HG02884 (cell line): ENCODE measurements at regions not wholly inside any gene's neighbourhood (a gene's known extent, or its start where the extent isn't known, plus 50 kb on each side); places are given as distances from the start of the nearest gene placed in this dataset.

Experiments used
- ATAC-seq: cut with Tn5 transposase; IDR thresholded peaks from one replicate; pipeline ENCODE4 v1.9.1; 2021; ENCODE audit warnings: mild to moderate bottlenecking, moderate library complexity; ENCODE audit not compliant: unreplicated experiment

GRCh38 chr18:46291149-46291548 is 187.0 kb downstream of the HAUS1 start:
- ATAC-seq = no peak

- no peak for ATAC-seq
These were observed 189.6 kb downstream of the HAUS1 start for GRCh38 chr18:46293742-46294181.

GRCh38 chr18:46294318-46294717 is 190.1 kb downstream of the HAUS1 start:
- ATAC-seq = no peak

- ATAC-seq = no peak
These were observed 190.6 kb downstream of the HAUS1 start for GRCh38 chr18:46294751-46295150.

GRCh38 chr18:46295416-46295815 is 191.2 kb downstream of the HAUS1 start:
- ATAC-seq = no peak

GRCh38 chr18:46296656-46297055 is 192.5 kb downstream of the HAUS1 start:
- ATAC-seq = no peak

- ATAC-seq = no peak
These were observed 192.9 kb downstream of the HAUS1 start for GRCh38 chr18:46297124-46297523.

- no peak for ATAC-seq
These were observed 193.4 kb downstream of the HAUS1 start for GRCh38 chr18:46297621-46298020.

GRCh38 chr18:46298511-46298910 is 194.3 kb downstream of the HAUS1 start:
- ATAC-seq = no peak

- no peak for ATAC-seq
These were observed 195.4 kb downstream of the HAUS1 start for GRCh38 chr18:46299465-46300008.

- ATAC-seq = no peak
These were observed 196.9 kb downstream of the HAUS1 start for GRCh38 chr18:46301081-46301480.

- ATAC-seq = no peak
These were observed 197.4 kb downstream of the HAUS1 start for GRCh38 chr18:46301571-46301970.

GRCh38 chr18:46302528-46303485 is 198.6 kb downstream of the HAUS1 start:
- ATAC-seq = no peak

GRCh38 chr18:46310258-46310657 is 206.1 kb downstream of the HAUS1 start:
- ATAC-seq = no peak

GRCh38 chr18:46310675-46311345 is 206.6 kb downstream of the HAUS1 start:
- ATAC-seq = no peak

GRCh38 chr18:46311491-46311890 is 207.3 kb downstream of the HAUS1 start:
- no peak for ATAC-seq

- no peak for ATAC-seq
These were observed 208.0 kb downstream of the HAUS1 start for GRCh38 chr18:46312221-46312620.

- ATAC-seq = no peak
These were observed 209.3 kb downstream of the HAUS1 start for GRCh38 chr18:46313521-46313920.

- no peak for ATAC-seq
These were observed 209.8 kb downstream of the HAUS1 start for GRCh38 chr18:46314011-46314410.

GRCh38 chr18:46315161-46315560 is 211.0 kb downstream of the HAUS1 start:
- ATAC-seq = no peak

GRCh38 chr18:46318356-46318755 is 214.2 kb downstream of the HAUS1 start:
- ATAC-seq = no peak

GRCh38 chr18:46319783-46320182 is 215.6 kb downstream of the HAUS1 start:
- no peak for ATAC-seq
